ENCODE measurements at regions not wholly inside any gene's neighbourhood (a gene's known extent, or its start where the extent isn't known, plus 50 kb on each side); places are given as distances from the start of the nearest gene placed in this dataset.

- 13% methylated on average over 4 of the region's 4 CpGs for WGBS (ENCODE audit: insufficient coverage, insufficient replicate concordance, low lambda C conversion rate, missing lambda C conversion rate)
- H3K9ac ChIP-seq (ENCODE audit: control insufficient read depth, insufficient read depth, low read length), result no peak overlapping the region
These were observed 1139.4 kb upstream of the LRRN3 start for GRCh38 chr7:109951565-109951928.

DNA sequence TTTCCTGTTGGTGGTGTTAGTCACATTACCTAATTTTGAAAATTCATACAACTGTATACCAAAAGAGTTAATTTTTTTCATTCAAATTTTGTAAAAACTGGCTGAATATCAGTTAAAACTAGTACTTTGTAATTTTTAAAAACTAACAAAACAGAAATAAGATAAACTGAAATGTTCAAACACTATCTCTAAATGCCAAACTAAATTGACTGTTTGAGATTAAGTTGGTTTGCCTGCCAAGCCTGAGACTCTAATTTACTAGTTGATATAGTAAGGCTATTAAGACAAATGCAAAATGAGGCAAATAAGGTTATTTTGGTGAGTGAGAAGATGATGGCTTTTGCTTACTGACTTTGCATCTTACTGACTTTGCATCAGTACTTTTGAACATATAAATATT is 1134.9 kb upstream of the LRRN3 start:
- no TSS peak for BruUV-seq (replicated peaks)
- in situ Hi-C loops (cut with MboI), result no loop called here
- TF ChIP-seq, protein P1, sequence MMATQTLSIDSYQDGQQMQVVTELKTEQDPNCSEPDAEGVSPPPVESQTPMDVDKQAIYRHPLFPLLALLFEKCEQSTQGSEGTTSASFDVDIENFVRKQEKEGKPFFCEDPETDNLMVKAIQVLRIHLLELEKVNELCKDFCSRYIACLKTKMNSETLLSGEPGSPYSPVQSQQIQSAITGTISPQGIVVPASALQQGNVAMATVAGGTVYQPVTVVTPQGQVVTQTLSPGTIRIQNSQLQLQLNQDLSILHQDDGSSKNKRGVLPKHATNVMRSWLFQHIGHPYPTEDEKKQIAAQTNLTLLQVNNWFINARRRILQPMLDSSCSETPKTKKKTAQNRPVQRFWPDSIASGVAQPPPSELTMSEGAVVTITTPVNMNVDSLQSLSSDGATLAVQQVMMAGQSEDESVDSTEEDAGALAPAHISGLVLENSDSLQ (IDR thresholded peaks at IDR 0.05), result no peak
- TF ChIP-seq RELA (IDR thresholded peaks at IDR 0.05; ENCODE audit: borderline replicate concordance, partially characterized antibody) (no peak), SRF (IDR thresholded peaks at IDR 0.05; ENCODE audit: low read depth in 2 of 2, low read length in 2 of 2) (no peak), EZH2 (IDR thresholded peaks at IDR 0.05; ENCODE audit: borderline replicate concordance, control insufficient read depth, low read depth, low read length) (no peak), ETV6 (conservative IDR thresholded peaks at IDR 0.05 in 1 of 2, IDR thresholded peaks at IDR 0.05 in 1 of 2; ENCODE audit: borderline replicate concordance in 1 of 2, low read depth in 1 of 2) (no peak), TCF3 (IDR thresholded peaks at IDR 0.05; ENCODE audit: borderline replicate concordance, insufficient read depth, low read depth, low read length) (no peak), NBN (IDR thresholded peaks at IDR 0.05) (no peak), NFIC (IDR thresholded peaks at IDR 0.05; ENCODE audit: low read depth, low read length) (no peak), SMC3 (IDR thresholded peaks at IDR 0.05; ENCODE audit: borderline replicate concordance, low read length) (no peak), ZBED1 (IDR thresholded peaks at IDR 0.05; ENCODE audit: borderline replicate concordance) (no peak), BRCA1 (IDR thresholded peaks at IDR 0.05; ENCODE audit: low read depth, low read length) (no peak), POLR2A (IDR thresholded peaks at IDR 0.05; ENCODE audit: low read depth, low read length) (no peak), SMAD5 (IDR thresholded peaks at IDR 0.05; ENCODE audit: low read depth) (no peak), KLF5 (IDR thresholded peaks at IDR 0.05; ENCODE audit: partially characterized antibody) (no peak), MEF2B (IDR thresholded peaks at IDR 0.05; ENCODE audit: partially characterized antibody, poor library complexity, severe bottlenecking) (no peak), KAT2A (conservative IDR thresholded peaks at IDR 0.05; ENCODE audit: control insufficient read depth, low read depth, low read length) (no peak), IKZF2 (IDR thresholded peaks at IDR 0.05) (no peak)
- TF ChIP-seq, protein P2, sequence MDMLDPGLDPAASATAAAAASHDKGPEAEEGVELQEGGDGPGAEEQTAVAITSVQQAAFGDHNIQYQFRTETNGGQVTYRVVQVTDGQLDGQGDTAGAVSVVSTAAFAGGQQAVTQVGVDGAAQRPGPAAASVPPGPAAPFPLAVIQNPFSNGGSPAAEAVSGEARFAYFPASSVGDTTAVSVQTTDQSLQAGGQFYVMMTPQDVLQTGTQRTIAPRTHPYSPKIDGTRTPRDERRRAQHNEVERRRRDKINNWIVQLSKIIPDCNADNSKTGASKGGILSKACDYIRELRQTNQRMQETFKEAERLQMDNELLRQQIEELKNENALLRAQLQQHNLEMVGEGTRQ (IDR thresholded peaks at IDR 0.05; ENCODE audit: borderline replicate concordance, low read depth, low read length), result no peak

More at GRCh38 chr7:109951565-109951928, 1139.4 kb upstream of the LRRN3 start:
- no peaks in the 10 kb centered on the region for H3K9me3 ChIP-seq (replicated peaks; ENCODE audit: control insufficient read depth, insufficient read depth, low read length)
- no peaks in the 10 kb centered on the region; the same call in 1 of the 2 replicates for H4K20me1 ChIP-seq (ENCODE audit: control insufficient read depth, insufficient read depth)
- no peak for ATAC-seq
- no peak overlapping the region for H2AFZ ChIP-seq (ENCODE audit: control insufficient read depth, low read depth, low read length)
- no peaks in the 10 kb centered on the region for H3K4me1 ChIP-seq (ENCODE audit: control insufficient read depth, insufficient read depth, low read length)
- in situ Hi-C loops (cut with MboI), result no loop called here
- H3K79me2 ChIP-seq (ENCODE audit: control insufficient read depth, insufficient read depth, low read length), result no peaks in the 10 kb centered on the region
- intact Hi-C loops (cut with micrococcal nuclease; ENCODE audit: unreplicated experiment), result no loop called here
- TF ChIP-seq NFYB (IDR thresholded peaks at IDR 0.05; ENCODE audit: insufficient read depth, low read depth, low read length) (no peak), ZNF207 (IDR thresholded peaks at IDR 0.05; ENCODE audit: borderline replicate concordance) (no peak), TCF12 (IDR thresholded peaks at IDR 0.05; ENCODE audit: low read depth, low read length) (no peak), ZSCAN29 (IDR thresholded peaks at IDR 0.05) (no peak)
- SMC1A ChIA-PET (ENCODE audit: uncharacterized antibody, unreplicated experiment), result no interaction called here
- no TSS peak for BruUV-seq (replicated peaks)
- H3K36me3 ChIP-seq (ENCODE audit: control insufficient read depth in 2 of 2, insufficient read depth in 2 of 2, low read length in 1 of 2), result no peaks in the 10 kb centered on the region
- CTCF ChIA-PET, result no interaction called here
- no peak overlapping the region for H3K4me3 ChIP-seq
- H3K4me2 ChIP-seq (ENCODE audit: control insufficient read depth, insufficient read depth), result no peak overlapping the region
- RAD21 ChIA-PET (ENCODE audit: unreplicated experiment), result no interaction called here
- H3K27me3 ChIP-seq (replicated peaks in 1 of 2; ENCODE audit: control insufficient read depth in 2 of 2, insufficient read depth in 2 of 2, low read length in 1 of 2), result no peaks in the 10 kb centered on the region
- no peak for FAIRE-seq
- DNase-seq (ENCODE audit: low read depth, low spot score), result no peak
- POLR2A ChIA-PET, result no interaction called here
- no peak overlapping the region for H3K27ac ChIP-seq (ENCODE audit: control insufficient read depth, insufficient read depth)

More for the DNA sequence above, 1134.9 kb upstream of the LRRN3 start:
- no peak for DNase-seq (ENCODE audit: low read depth, low spot score)
- RAD21 ChIA-PET (ENCODE audit: unreplicated experiment), result no interaction called here
- Histone ChIP-seq H3K4me1 (ENCODE audit: control insufficient read depth, insufficient read depth, low read length) (no peaks in the 10 kb centered on the region), H3K4me3 (no peak overlapping the region), H4K20me1 (ENCODE audit: control insufficient read depth, insufficient read depth) (no peaks in the 10 kb centered on the region; the same call in 1 of the 2 replicates), H3K9me3 (replicated peaks; ENCODE audit: control insufficient read depth, insufficient read depth, low read length) (no peaks in the 10 kb centered on the region), H3K27ac (ENCODE audit: control insufficient read depth, insufficient read depth) (no peak overlapping the region), H2AFZ (ENCODE audit: control insufficient read depth, low read depth, low read length) (no peak overlapping the region), H3K9ac (ENCODE audit: control insufficient read depth, insufficient read depth, low read length) (no peak overlapping the region), H3K4me2 (ENCODE audit: control insufficient read depth, insufficient read depth) (no peak overlapping the region), H3K27me3 (replicated peaks in 1 of 2; ENCODE audit: control insufficient read depth in 2 of 2, insufficient read depth in 2 of 2, low read length in 1 of 2) (no peaks in the 10 kb centered on the region), H3K36me3 (ENCODE audit: control insufficient read depth in 2 of 2, insufficient read depth in 2 of 2, low read length in 1 of 2) (no peaks in the 10 kb centered on the region), H3K79me2 (ENCODE audit: control insufficient read depth, insufficient read depth, low read length) (no peaks in the 10 kb centered on the region)
- POLR2A ChIA-PET, result no interaction called here
- intact Hi-C loops (cut with micrococcal nuclease; ENCODE audit: unreplicated experiment), result no loop called here
- SMC1A ChIA-PET (ENCODE audit: uncharacterized antibody, unreplicated experiment), result no interaction called here
- CTCF ChIA-PET, result no interaction called here
- no peak for FAIRE-seq
- ATAC-seq, result no peak
